HEK293T (cell line): ENCODE measurements at regions not wholly inside any gene's neighbourhood (a gene's known extent, or its start where the extent isn't known, plus 50 kb on each side); places are given as distances from the start of the nearest gene placed in this dataset.

ENCODE experiments used
- ARNT ChIP-seq: fragments of 450-650 bp; IDR thresholded peaks from 2 replicates; pipeline ENCODE4 v1.6.1; 2017; ENCODE audit warnings: mild to moderate bottlenecking
- BHLHE40 ChIP-seq: fragments of 450-650 bp; IDR thresholded peaks from 2 replicates; pipeline ENCODE4 v1.6.1; 2016; ENCODE audit warnings: mild to moderate bottlenecking, moderate library complexity, borderline replicate concordance
- ELF4 ChIP-seq: fragments of 450-650 bp; IDR thresholded peaks from 2 replicates; pipeline ENCODE4 v1.6.1; 2017; ENCODE audit warnings: antibody characterized with exemption
- FOXA1 ChIP-seq: fragments of 450-650 bp; IDR thresholded peaks from 2 replicates; pipeline ENCODE4 v1.6.1; 2016; ENCODE audit warnings: mild to moderate bottlenecking
- FOXK2 ChIP-seq: fragments of 450-650 bp; IDR thresholded peaks from 2 replicates; pipeline ENCODE4 v1.6.1; 2016; ENCODE audit warnings: mild to moderate bottlenecking
- FOXM1 ChIP-seq: fragments of 450-650 bp; IDR thresholded peaks from 2 replicates; pipeline ENCODE4 v1.6.1; 2017; ENCODE audit warnings: mild to moderate bottlenecking, borderline replicate concordance
- L3MBTL2 ChIP-seq: fragments of 450-650 bp; conservative IDR thresholded peaks from 2 replicates; pipeline ENCODE4 v1.6.1; 2016; ENCODE audit warnings: mild to moderate bottlenecking
- NFRKB ChIP-seq: fragments of 450-650 bp; IDR thresholded peaks from 2 replicates; pipeline ENCODE4 v1.6.1; 2016; ENCODE audit warnings: mild to moderate bottlenecking, moderate library complexity
- SP1 ChIP-seq: fragments of 450-650 bp; IDR thresholded peaks from 2 replicates; pipeline ENCODE4 v1.6.1; 2017

GRCh38 chr2:12335995-12336394, 380.7 kb upstream of the TRIB2 start:
- TF ChIP-seq FOXA1 (no peak), FOXM1 (no peak), SP1 (no peak), FOXK2 (no peak), NFRKB (no peak), L3MBTL2 (no peak), BHLHE40 (no peak), ARNT (no peak), ELF4 (no peak)
